ENCODE measurements at regions not wholly inside any gene's neighbourhood (a gene's known extent, or its start where the extent isn't known, plus 50 kb on each side); places are given as distances from the start of the nearest gene placed in this dataset.

- H3K27ac Mint-ChIP-seq (ENCODE audit: unreplicated experiment) = no peak overlapping the region
- DNase-seq (ENCODE audit: low spot score) = no peak
- no peaks in the 10 kb centered on the region for H3K4me1 Mint-ChIP-seq (ENCODE audit: unreplicated experiment)
- peaks cover 38% of the 10 kb centered on the region for H3K9me3 Mint-ChIP-seq (ENCODE audit: unreplicated experiment)
- peaks cover 14% of the 10 kb centered on the region for H3K36me3 Mint-ChIP-seq (ENCODE audit: low read depth, unreplicated experiment)
- H3K4me3 Mint-ChIP-seq (ENCODE audit: unreplicated experiment) = no peak overlapping the region
- peaks cover 11% of the 10 kb centered on the region for H3K27me3 Mint-ChIP-seq (ENCODE audit: unreplicated experiment)
- TF ChIP-seq CTCF (IDR thresholded peaks at IDR 0.05; ENCODE audit: unreplicated experiment) = no peak
Observed at GRCh38 chr19:27906081-27906480, 1306.9 kb downstream of the UQCRFS1 start.

- Mint-ChIP-seq H3K9me3 (ENCODE audit: unreplicated experiment) (peaks cover 41% of the 10 kb centered on the region), H3K36me3 (ENCODE audit: low read depth, unreplicated experiment) (peaks cover 17% of the 10 kb centered on the region), H3K27me3 (ENCODE audit: unreplicated experiment) (peaks cover 6% of the 10 kb centered on the region), H3K27ac (ENCODE audit: unreplicated experiment) (no peak overlapping the region), H3K4me1 (ENCODE audit: unreplicated experiment) (no peaks in the 10 kb centered on the region), H3K4me3 (ENCODE audit: unreplicated experiment) (no peak overlapping the region)
- TF ChIP-seq CTCF (IDR thresholded peaks at IDR 0.05; ENCODE audit: unreplicated experiment) = no peak
- no peak for DNase-seq (ENCODE audit: low spot score)
Observed at GRCh38 chr19:27905074-27905473, 1307.9 kb downstream of the UQCRFS1 start.

GRCh38 chr19:27901078-27901477, 1311.9 kb downstream of the UQCRFS1 start:
- DNase-seq (ENCODE audit: low spot score) = no peak
- peaks cover 8% of the 10 kb centered on the region for H3K27me3 Mint-ChIP-seq (ENCODE audit: unreplicated experiment)
- H3K36me3 Mint-ChIP-seq (ENCODE audit: low read depth, unreplicated experiment) = peaks cover 24% of the 10 kb centered on the region
- H3K9me3 Mint-ChIP-seq (ENCODE audit: unreplicated experiment) = peaks cover 55% of the 10 kb centered on the region
- H3K4me1 Mint-ChIP-seq (ENCODE audit: unreplicated experiment) = no peaks in the 10 kb centered on the region
- no peak overlapping the region for H3K27ac Mint-ChIP-seq (ENCODE audit: unreplicated experiment)
- no peak for TF ChIP-seq CTCF (IDR thresholded peaks at IDR 0.05; ENCODE audit: unreplicated experiment)
- no peak overlapping the region for H3K4me3 Mint-ChIP-seq (ENCODE audit: unreplicated experiment)

GRCh38 chr19:27896091-27896490, 1316.9 kb downstream of the UQCRFS1 start:
- DNase-seq (ENCODE audit: low spot score) = no peak
- no peak overlapping the region for H3K4me3 Mint-ChIP-seq (ENCODE audit: unreplicated experiment)
- H3K27me3 Mint-ChIP-seq (ENCODE audit: unreplicated experiment) = peaks cover 13% of the 10 kb centered on the region
- no peaks in the 10 kb centered on the region for H3K4me1 Mint-ChIP-seq (ENCODE audit: unreplicated experiment)
- H3K27ac Mint-ChIP-seq (ENCODE audit: unreplicated experiment) = no peak overlapping the region
- H3K36me3 Mint-ChIP-seq (ENCODE audit: low read depth, unreplicated experiment) = peaks cover 33% of the 10 kb centered on the region
- TF ChIP-seq CTCF (IDR thresholded peaks at IDR 0.05; ENCODE audit: unreplicated experiment) = no peak
- H3K9me3 Mint-ChIP-seq (ENCODE audit: unreplicated experiment) = peaks cover 63% of the 10 kb centered on the region

GRCh38 chr19:27894906-27895754, 1317.8 kb downstream of the UQCRFS1 start:
- no peak overlapping the region for H3K27ac Mint-ChIP-seq (ENCODE audit: unreplicated experiment)
- peaks cover 13% of the 10 kb centered on the region for H3K27me3 Mint-ChIP-seq (ENCODE audit: unreplicated experiment)
- no peak for DNase-seq (ENCODE audit: low spot score)
- no peak overlapping the region for H3K4me3 Mint-ChIP-seq (ENCODE audit: unreplicated experiment)
- no peaks in the 10 kb centered on the region for H3K4me1 Mint-ChIP-seq (ENCODE audit: unreplicated experiment)
- TF ChIP-seq CTCF (IDR thresholded peaks at IDR 0.05; ENCODE audit: unreplicated experiment) = no peak
- H3K36me3 Mint-ChIP-seq (ENCODE audit: low read depth, unreplicated experiment) = peaks cover 25% of the 10 kb centered on the region
- H3K9me3 Mint-ChIP-seq (ENCODE audit: unreplicated experiment) = peaks cover 58% of the 10 kb centered on the region
